IPS-20b (cell line): ENCODE measurements at regions not wholly inside any gene's neighbourhood (a gene's known extent, or its start where the extent isn't known, plus 50 kb on each side); places are given as distances from the start of the nearest gene placed in this dataset.

Source experiments
- H3K27ac ChIP-seq: one replicate; pipeline ENCODE4 v1.5.1; 2013; ENCODE audit warnings: low read length
- H3K27me3 ChIP-seq: 2 replicates; pipeline ENCODE4 v1.6.1; 2013; ENCODE audit warnings: mild to moderate bottlenecking, low read length, inconsistent platforms; ENCODE audit not compliant: insufficient read depth
- H3K36me3 ChIP-seq: 2 replicates; pipeline ENCODE4 v1.6.1; 2013; ENCODE audit warnings: low read depth, mild to moderate bottlenecking, inconsistent platforms, low read length, moderate library complexity; ENCODE audit not compliant: insufficient read depth
- H3K4me1 ChIP-seq: 2 replicates; pipeline ENCODE4 v1.6.1; 2013; ENCODE audit warnings: mild to moderate bottlenecking, control low read depth, inconsistent platforms, low read length, moderate library complexity; ENCODE audit not compliant: insufficient read depth
- H3K4me3 ChIP-seq: 2 replicates; pipeline ENCODE4 v1.5.1; 2013; ENCODE audit warnings: mild to moderate bottlenecking, low read length, inconsistent platforms
- H3K9ac ChIP-seq: 2 replicates; pipeline ENCODE4 v1.6.1; 2013; ENCODE audit warnings: low read depth, mild to moderate bottlenecking, inconsistent platforms, low read length, moderate library complexity
- H3K9me3 ChIP-seq: 2 replicates; pipeline ENCODE4 v1.6.1; 2013; ENCODE audit warnings: mild to moderate bottlenecking, low read depth, low read length, inconsistent platforms; ENCODE audit not compliant: insufficient read depth

GRCh38 chr7:131241386-131241785 lies 86.3 kb upstream of the MKLN1 start:
- no peak overlapping the region for H3K9ac ChIP-seq
- H3K4me3 ChIP-seq = no peak overlapping the region
- H3K27ac ChIP-seq = no peak overlapping the region
- H3K36me3 ChIP-seq = no peaks in the 10 kb centered on the region
- no peaks in the 10 kb centered on the region for H3K9me3 ChIP-seq
- H3K4me1 ChIP-seq = 0 out of 2 replicates have a peak, but pooled peaks cover 6% of the 10 kb centered on the region
- no peaks in the 10 kb centered on the region for H3K27me3 ChIP-seq

GRCh38 chr7:131242123-131242650 lies 85.5 kb upstream of the MKLN1 start:
- H3K36me3 ChIP-seq = no peaks in the 10 kb centered on the region
- no peak overlapping the region for H3K9ac ChIP-seq
- no peaks in the 10 kb centered on the region for H3K9me3 ChIP-seq
- H3K27ac ChIP-seq = no peak overlapping the region
- H3K4me3 ChIP-seq = no peak overlapping the region
- no peaks in the 10 kb centered on the region for H3K27me3 ChIP-seq
- 0 out of 2 replicates have a peak, but pooled peaks cover 6% of the 10 kb centered on the region for H3K4me1 ChIP-seq

GRCh38 chr7:131244259-131244852 lies 83.3 kb upstream of the MKLN1 start:
- Histone ChIP-seq H3K4me1 (peaks cover 6% of the 10 kb centered on the region; the same call in 1 of the 2 replicates), H3K9me3 (no peaks in the 10 kb centered on the region), H3K27me3 (no peaks in the 10 kb centered on the region), H3K27ac (no peak overlapping the region), H3K9ac (no peak overlapping the region), H3K36me3 (no peaks in the 10 kb centered on the region), H3K4me3 (no peak overlapping the region)

GRCh38 chr7:131249003-131249402 lies 78.7 kb upstream of the MKLN1 start:
- H3K9ac ChIP-seq = no peak overlapping the region
- no peaks in the 10 kb centered on the region for H3K36me3 ChIP-seq
- H3K27me3 ChIP-seq = no peaks in the 10 kb centered on the region
- H3K4me1 ChIP-seq = peaks cover 6% of the 10 kb centered on the region; the same call in 1 of the 2 replicates
- H3K27ac ChIP-seq = no peak overlapping the region
- H3K4me3 ChIP-seq = no peak overlapping the region
- peaks cover 3% of the 10 kb centered on the region for H3K9me3 ChIP-seq

GRCh38 chr7:131249483-131249882 lies 78.2 kb upstream of the MKLN1 start:
- H3K27ac ChIP-seq = no peak overlapping the region
- no peaks in the 10 kb centered on the region for H3K27me3 ChIP-seq
- peaks cover 4% of the 10 kb centered on the region; the same call in 1 of the 2 replicates for H3K4me1 ChIP-seq
- peaks cover 7% of the 10 kb centered on the region for H3K9me3 ChIP-seq
- no peaks in the 10 kb centered on the region for H3K36me3 ChIP-seq
- H3K4me3 ChIP-seq = no peak overlapping the region
- no peak overlapping the region for H3K9ac ChIP-seq

GRCh38 chr7:131250331-131250730 lies 77.3 kb upstream of the MKLN1 start:
- Histone ChIP-seq H3K27me3 (no peaks in the 10 kb centered on the region), H3K9ac (no peak overlapping the region), H3K4me3 (no peak overlapping the region), H3K4me1 (no peaks in the 10 kb centered on the region; the same call in 1 of the 2 replicates), H3K27ac (no peak overlapping the region), H3K36me3 (no peaks in the 10 kb centered on the region), H3K9me3 (peaks cover 16% of the 10 kb centered on the region)

GRCh38 chr7:131251371-131251770 lies 76.3 kb upstream of the MKLN1 start:
- H3K4me3 ChIP-seq = no peak overlapping the region
- H3K4me1 ChIP-seq = no peaks in the 10 kb centered on the region; the same call in 1 of the 2 replicates
- H3K27ac ChIP-seq = no peak overlapping the region
- H3K36me3 ChIP-seq = no peaks in the 10 kb centered on the region
- H3K9me3 ChIP-seq = peaks cover 19% of the 10 kb centered on the region
- H3K9ac ChIP-seq = no peak overlapping the region
- H3K27me3 ChIP-seq = no peaks in the 10 kb centered on the region

- no peaks in the 10 kb centered on the region for H3K36me3 ChIP-seq
- peaks cover 19% of the 10 kb centered on the region for H3K9me3 ChIP-seq
- no peaks in the 10 kb centered on the region for H3K27me3 ChIP-seq
- H3K27ac ChIP-seq = no peak overlapping the region
- H3K4me1 ChIP-seq = no peaks in the 10 kb centered on the region; the same call in 1 of the 2 replicates
- H3K4me3 ChIP-seq = no peak overlapping the region
- H3K9ac ChIP-seq = no peak overlapping the region
Observed at GRCh38 chr7:131252976-131253375, 74.7 kb upstream of the MKLN1 start.

GRCh38 chr7:131254211-131254610 lies 73.5 kb upstream of the MKLN1 start:
- H3K4me1 ChIP-seq = no peaks in the 10 kb centered on the region; the same call in 1 of the 2 replicates
- H3K27me3 ChIP-seq = no peaks in the 10 kb centered on the region
- no peak overlapping the region for H3K9ac ChIP-seq
- no peak overlapping the region for H3K4me3 ChIP-seq
- H3K36me3 ChIP-seq = no peaks in the 10 kb centered on the region
- H3K9me3 ChIP-seq = peaks cover 19% of the 10 kb centered on the region
- H3K27ac ChIP-seq = no peak overlapping the region

- H3K4me3 ChIP-seq = no peak overlapping the region
- H3K27ac ChIP-seq = no peak overlapping the region
- H3K27me3 ChIP-seq = no peaks in the 10 kb centered on the region
- no peak overlapping the region for H3K9ac ChIP-seq
- no peaks in the 10 kb centered on the region for H3K4me1 ChIP-seq
- no peaks in the 10 kb centered on the region for H3K36me3 ChIP-seq
- peaks cover 19% of the 10 kb centered on the region for H3K9me3 ChIP-seq
Observed at GRCh38 chr7:131255242-131255641, 72.4 kb upstream of the MKLN1 start.

- H3K36me3 ChIP-seq = no peaks in the 10 kb centered on the region
- no peak overlapping the region for H3K4me3 ChIP-seq
- H3K27ac ChIP-seq = no peak overlapping the region
- 0 out of 2 replicates have a peak, but pooled peaks cover 5% of the 10 kb centered on the region for H3K4me1 ChIP-seq
- no peak overlapping the region for H3K9ac ChIP-seq
- H3K9me3 ChIP-seq = no peaks in the 10 kb centered on the region; the same call in 1 of the 2 replicates
- no peaks in the 10 kb centered on the region for H3K27me3 ChIP-seq
Observed at GRCh38 chr7:131261476-131261994, 66.1 kb upstream of the MKLN1 start.

GRCh38 chr7:131265227-131265626 lies 62.4 kb upstream of the MKLN1 start:
- Histone ChIP-seq H3K27ac (no peak overlapping the region), H3K9ac (no peak overlapping the region), H3K4me1 (0 out of 2 replicates have a peak, but pooled peaks cover 5% of the 10 kb centered on the region), H3K27me3 (no peaks in the 10 kb centered on the region), H3K36me3 (no peaks in the 10 kb centered on the region), H3K9me3 (no peaks in the 10 kb centered on the region; the same call in 1 of the 2 replicates), H3K4me3 (no peak overlapping the region)
